NCI-H2029 (cell line): ENCODE measurements at regions not wholly inside any gene's neighbourhood (a gene's known extent, or its start where the extent isn't known, plus 50 kb on each side); places are given as distances from the start of the nearest gene placed in this dataset.

ENCODE experiments used
- DNase-seq: peaks from one replicate; lab custom pipeline; 2025; lab: John Stamatoyannopoulos, UW

- DNase-seq: no peak
These were observed 313.0 kb downstream of the BMP2 start for GRCh38 chr20:7080472-7080871.

- no peak for DNase-seq
These were observed 318.0 kb downstream of the BMP2 start for GRCh38 chr20:7085467-7085866.

- no peak for DNase-seq
These were observed 320.3 kb downstream of the BMP2 start for GRCh38 chr20:7087803-7088202.

GRCh38 chr20:7090001-7090400, 322.5 kb downstream of the BMP2 start:
- DNase-seq: no peak

GRCh38 chr20:7090811-7091210, 323.3 kb downstream of the BMP2 start:
- DNase-seq: no peak

- DNase-seq: no peak
These were observed 324.2 kb downstream of the BMP2 start for GRCh38 chr20:7091655-7092054.

- DNase-seq: peak; percentile 74
These were observed 327.0 kb downstream of the BMP2 start for GRCh38 chr20:7094438-7094997.

GRCh38 chr20:7106910-7107309, 339.4 kb downstream of the BMP2 start:
- DNase-seq: no peak

GRCh38 chr20:7108929-7109328, 341.4 kb downstream of the BMP2 start:
- no peak for DNase-seq

- DNase-seq: no peak
These were observed 346.3 kb downstream of the BMP2 start for GRCh38 chr20:7113577-7114466.

- DNase-seq: no peak
These were observed 356.0 kb downstream of the BMP2 start for GRCh38 chr20:7123457-7123856.

- no peak for DNase-seq
These were observed 356.6 kb downstream of the BMP2 start for GRCh38 chr20:7124120-7124519.

- no peak for DNase-seq
These were observed 369.4 kb downstream of the BMP2 start for GRCh38 chr20:7136886-7137285.

- DNase-seq: no peak
These were observed 370.1 kb downstream of the BMP2 start for GRCh38 chr20:7137395-7138151.

- no peak for DNase-seq
These were observed 377.0 kb downstream of the BMP2 start for GRCh38 chr20:7144464-7144863.

GRCh38 chr20:7146552-7147219, 379.2 kb downstream of the BMP2 start:
- DNase-seq: no peak

GRCh38 chr20:7147220-7147601, 379.7 kb downstream of the BMP2 start:
- DNase-seq: no peak

GRCh38 chr20:7151676-7152470, 384.4 kb downstream of the BMP2 start:
- DNase-seq: no peak

GRCh38 chr20:7155282-7155681, 387.8 kb downstream of the BMP2 start:
- DNase-seq: peak; percentile 62

- DNase-seq: no peak
These were observed 388.3 kb downstream of the BMP2 start for GRCh38 chr20:7155794-7156193.

- DNase-seq: no peak
These were observed 392.4 kb downstream of the BMP2 start for GRCh38 chr20:7159903-7160302.

- no peak for DNase-seq
These were observed 394.2 kb downstream of the BMP2 start for GRCh38 chr20:7161690-7162089.
